Sigmoid colon (tissue), 6 donors: ENCODE measurements at regions not wholly inside any gene's neighbourhood (a gene's known extent, or its start where the extent isn't known, plus 50 kb on each side); places are given as distances from the start of the nearest gene placed in this dataset.

Experiments
- DNase-seq: peaks from one replicate; pipeline ENCODE4 v3.0.0-alpha.2; 2019
- H3K27ac ChIP-seq, 4 donors: fragments of 200-600 bp; sonication (generic); one replicate each; pipeline ENCODE4 v1.5.1; 2016 to 2019; ENCODE audit warnings: mild to moderate bottlenecking in 1 of 4
- H3K27me3 ChIP-seq, 3 donors: fragments of 200-600 bp; sonication (generic); one replicate each; pipeline ENCODE4 v1.5.1; 2019; ENCODE audit warnings: mild to moderate bottlenecking in 1 of 3
- H3K36me3 ChIP-seq, 4 donors: fragments of 200-600 bp; sonication (generic); one replicate each; pipeline ENCODE4 v1.5.1; 2016 to 2019
- H3K4me1 ChIP-seq, 4 donors: fragments of 200-600 bp; sonication (generic); one replicate each; pipeline ENCODE4 v1.5.1; 2017 to 2019
- H3K4me3 ChIP-seq, 4 donors: fragments of 200-600 bp; sonication (generic); one replicate each; pipeline ENCODE4 v1.5.1; 2017 to 2019; ENCODE audit warnings: mild to moderate bottlenecking in 2 of 4, moderate library complexity in 1 of 4
- H3K9me3 ChIP-seq, 4 donors: fragments of 200-600 bp in 3 of 4; sonication (generic) in 3 of 4; one replicate each; pipeline versions ENCODE4 v1.5.1 to v1.6.1; 2013 to 2019
- EP300 ChIP-seq, 4 donors: sonication (generic); formaldehyde crosslinking; IDR thresholded peaks; one replicate each; pipeline ENCODE4 v1.6.1; 2017; ENCODE audit warnings: antibody characterized with exemption in 4 of 4
- POLR2A ChIP-seq, 2 donors: fragments of 450-650 bp; IDR thresholded peaks; one replicate each; pipeline ENCODE4 v1.6.1; 2016; ENCODE audit warnings: antibody characterized with exemption in 2 of 2, mild to moderate bottlenecking in 2 of 2, moderate library complexity in 2 of 2
- POLR2AphosphoS5 ChIP-seq, 4 donors: sonication (generic); formaldehyde crosslinking; IDR thresholded peaks; one replicate each; pipeline ENCODE4 v1.6.1; 2017; ENCODE audit warnings: antibody characterized with exemption in 4 of 4
- WGBS, 2 donors: extraction: QIAGEN DNeasy Blood & Tissue Kit; methylation state at CpG; one replicate each; pipeline ENCODE4 v1.1.7; 2013; 5-methylcytosine and 5-hydroxymethylcytosine counted together
- intact Hi-C: fragments of 100-400 bp; cut with DNase I; formaldehyde crosslinking; loops from one replicate; pipeline ENCODE4 v1.15.1; 2023
- TF ChIP-seq, protein P1 (sequence below), 4 experiments: fragments of 450-650 bp in 3 of 4; fragments of 200-600 bp in 1 of 4; IDR thresholded peaks; one replicate each; pipeline ENCODE4 v1.5.1; 2016 to 2019; ENCODE audit warnings: antibody characterized with exemption in 4 of 4, mild to moderate bottlenecking in 3 of 4, moderate library complexity in 2 of 4
- donor health status: healthy with polysubstance abuse.
- donor health status: healthy.

DNA sequence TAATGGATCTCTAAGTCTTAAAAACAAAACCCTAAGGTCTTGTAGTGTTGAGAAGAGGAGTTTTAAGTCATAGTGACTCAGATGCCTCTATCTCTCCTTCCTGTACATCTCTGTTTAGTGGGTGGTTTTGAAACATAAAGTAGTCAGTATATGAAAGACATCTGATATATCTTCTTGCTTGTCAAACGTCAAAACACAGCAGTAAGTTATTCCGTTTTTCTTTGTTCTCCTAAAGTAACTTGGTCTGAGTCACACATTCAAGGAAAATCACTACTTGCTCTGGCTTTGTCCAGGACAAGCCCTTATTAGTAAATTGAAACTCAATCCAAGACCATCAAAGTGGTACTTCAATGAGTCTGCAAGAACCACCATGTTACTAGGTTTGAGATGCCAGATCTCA, 1172.5 kb downstream of the BCL11B start:
- Histone ChIP-seq H3K4me1 (no peaks in the 10 kb centered on the region), H3K36me3 (no peaks in the 10 kb centered on the region), H3K4me3 (no peak overlapping the region), H3K9me3 (no peaks in the 10 kb centered on the region), H3K27me3 (no peaks in the 10 kb centered on the region), H3K27ac (no peak overlapping the region)
- TF ChIP-seq, protein P1, sequence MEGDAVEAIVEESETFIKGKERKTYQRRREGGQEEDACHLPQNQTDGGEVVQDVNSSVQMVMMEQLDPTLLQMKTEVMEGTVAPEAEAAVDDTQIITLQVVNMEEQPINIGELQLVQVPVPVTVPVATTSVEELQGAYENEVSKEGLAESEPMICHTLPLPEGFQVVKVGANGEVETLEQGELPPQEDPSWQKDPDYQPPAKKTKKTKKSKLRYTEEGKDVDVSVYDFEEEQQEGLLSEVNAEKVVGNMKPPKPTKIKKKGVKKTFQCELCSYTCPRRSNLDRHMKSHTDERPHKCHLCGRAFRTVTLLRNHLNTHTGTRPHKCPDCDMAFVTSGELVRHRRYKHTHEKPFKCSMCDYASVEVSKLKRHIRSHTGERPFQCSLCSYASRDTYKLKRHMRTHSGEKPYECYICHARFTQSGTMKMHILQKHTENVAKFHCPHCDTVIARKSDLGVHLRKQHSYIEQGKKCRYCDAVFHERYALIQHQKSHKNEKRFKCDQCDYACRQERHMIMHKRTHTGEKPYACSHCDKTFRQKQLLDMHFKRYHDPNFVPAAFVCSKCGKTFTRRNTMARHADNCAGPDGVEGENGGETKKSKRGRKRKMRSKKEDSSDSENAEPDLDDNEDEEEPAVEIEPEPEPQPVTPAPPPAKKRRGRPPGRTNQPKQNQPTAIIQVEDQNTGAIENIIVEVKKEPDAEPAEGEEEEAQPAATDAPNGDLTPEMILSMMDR (IDR thresholded peaks at IDR 0.05) = no peak
- TF ChIP-seq POLR2A (IDR thresholded peaks at IDR 0.05) (no peak), EP300 (IDR thresholded peaks at IDR 0.05) (no peak), POLR2AphosphoS5 (IDR thresholded peaks at IDR 0.05) (no peak)
- DNase-seq = no peak
- intact Hi-C loops = no loop called here
- WGBS, 2 donors = 66 to 96% methylated on average over 2 of the region's 2 CpGs

DNA sequence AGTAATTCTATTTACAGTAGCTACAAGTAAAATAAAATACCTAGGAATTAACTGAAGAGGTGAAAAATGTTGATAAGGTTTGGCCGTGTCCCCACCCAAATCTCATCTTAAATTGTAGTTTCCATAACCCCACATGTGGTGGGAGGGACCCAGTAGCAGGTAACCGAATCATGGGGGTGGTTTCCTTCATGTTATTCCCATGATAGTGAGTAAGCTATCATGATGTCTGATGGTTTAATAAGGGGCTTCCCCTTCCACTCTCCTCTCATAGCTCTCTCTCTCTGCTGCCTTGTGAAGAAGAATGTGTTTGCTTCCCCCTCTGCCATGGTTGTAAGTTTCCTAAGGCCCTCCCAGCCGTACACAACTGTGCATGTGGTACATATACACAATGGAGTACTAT, 1170.7 kb downstream of the BCL11B start:
- no peak overlapping the region for H3K27ac ChIP-seq
- no peaks in the 10 kb centered on the region for H3K4me1 ChIP-seq
- TF ChIP-seq, protein P1 (IDR thresholded peaks at IDR 0.05) = no peak
- TF ChIP-seq POLR2AphosphoS5 (IDR thresholded peaks at IDR 0.05) = no peak
- no peak for TF ChIP-seq EP300 (IDR thresholded peaks at IDR 0.05)
- TF ChIP-seq POLR2A (IDR thresholded peaks at IDR 0.05) = no peak
- intact Hi-C loops = no loop called here
- no peak for DNase-seq
- H3K9me3 ChIP-seq = no peaks in the 10 kb centered on the region
- 63 to 78% methylated on average over 3 of the region's 3 CpGs for WGBS, 2 donors
- H3K27me3 ChIP-seq = no peaks in the 10 kb centered on the region
- H3K4me3 ChIP-seq = no peak overlapping the region
- no peaks in the 10 kb centered on the region for H3K36me3 ChIP-seq

DNA sequence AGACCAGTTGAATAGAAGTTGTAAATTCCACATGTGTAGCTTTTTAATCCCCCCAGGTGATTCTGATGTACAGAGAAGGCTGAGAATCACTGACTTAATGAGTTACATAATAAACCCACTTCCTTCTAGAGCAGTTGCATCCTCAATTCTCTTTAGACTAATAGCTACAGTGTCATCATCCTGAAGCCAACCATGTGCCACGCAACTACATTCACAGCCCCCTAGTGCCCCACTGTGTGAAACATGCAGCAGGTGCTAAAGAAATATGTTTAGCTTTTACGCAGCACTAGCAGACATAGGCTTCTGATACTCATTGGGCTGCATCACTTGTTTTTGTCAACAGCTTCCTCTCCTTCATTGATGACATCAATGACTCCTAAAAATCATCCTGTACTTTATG, 1168.3 kb downstream of the BCL11B start:
- Histone ChIP-seq H3K9me3 (no peaks in the 10 kb centered on the region), H3K36me3 (no peaks in the 10 kb centered on the region), H3K4me1 (no peaks in the 10 kb centered on the region), H3K27me3 (no peaks in the 10 kb centered on the region), H3K27ac (no peak overlapping the region), H3K4me3 (no peak overlapping the region)
- no peak for DNase-seq
- 88 to 91% methylated on average over 2 of the region's 2 CpGs for WGBS, 2 donors
- no peak for TF ChIP-seq EP300 (IDR thresholded peaks at IDR 0.05)
- TF ChIP-seq POLR2A (IDR thresholded peaks at IDR 0.05) = no peak
- no peak for TF ChIP-seq POLR2AphosphoS5 (IDR thresholded peaks at IDR 0.05)
- TF ChIP-seq, protein P1 (IDR thresholded peaks at IDR 0.05) = no peak
- intact Hi-C loops = no loop called here

DNA sequence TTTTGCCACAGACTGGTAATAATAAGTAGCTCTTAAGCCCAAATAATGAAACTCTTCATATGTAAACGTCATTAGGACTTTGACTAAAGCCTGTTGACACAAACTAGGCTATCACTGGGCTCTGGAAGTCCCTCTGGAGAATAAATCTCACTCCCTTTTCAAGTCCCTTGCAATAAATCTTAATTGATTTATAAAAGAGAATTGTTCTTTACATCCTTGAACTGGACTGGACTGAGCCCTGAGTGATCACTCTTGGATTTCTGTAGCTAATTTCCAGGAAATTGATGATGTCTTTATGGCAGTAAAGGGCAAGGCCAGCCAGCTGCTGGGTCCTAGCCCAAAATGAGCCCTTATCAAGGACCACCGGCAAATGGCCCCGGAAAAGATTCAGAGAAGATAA, 1162.7 kb downstream of the BCL11B start:
- TF ChIP-seq POLR2AphosphoS5 (IDR thresholded peaks at IDR 0.05) (no peak), POLR2A (IDR thresholded peaks at IDR 0.05) (no peak), EP300 (IDR thresholded peaks at IDR 0.05) (no peak)
- no peaks in the 10 kb centered on the region for H3K4me1 ChIP-seq
- no peak overlapping the region for H3K4me3 ChIP-seq
- H3K27ac ChIP-seq = no peak overlapping the region
- intact Hi-C loops = no loop called here
- H3K9me3 ChIP-seq = no peaks in the 10 kb centered on the region
- WGBS, 2 donors = 49 to 55% methylated on average over 3 of the region's 3 CpGs
- H3K27me3 ChIP-seq = no peaks in the 10 kb centered on the region
- no peak for DNase-seq
- no peaks in the 10 kb centered on the region for H3K36me3 ChIP-seq

DNA sequence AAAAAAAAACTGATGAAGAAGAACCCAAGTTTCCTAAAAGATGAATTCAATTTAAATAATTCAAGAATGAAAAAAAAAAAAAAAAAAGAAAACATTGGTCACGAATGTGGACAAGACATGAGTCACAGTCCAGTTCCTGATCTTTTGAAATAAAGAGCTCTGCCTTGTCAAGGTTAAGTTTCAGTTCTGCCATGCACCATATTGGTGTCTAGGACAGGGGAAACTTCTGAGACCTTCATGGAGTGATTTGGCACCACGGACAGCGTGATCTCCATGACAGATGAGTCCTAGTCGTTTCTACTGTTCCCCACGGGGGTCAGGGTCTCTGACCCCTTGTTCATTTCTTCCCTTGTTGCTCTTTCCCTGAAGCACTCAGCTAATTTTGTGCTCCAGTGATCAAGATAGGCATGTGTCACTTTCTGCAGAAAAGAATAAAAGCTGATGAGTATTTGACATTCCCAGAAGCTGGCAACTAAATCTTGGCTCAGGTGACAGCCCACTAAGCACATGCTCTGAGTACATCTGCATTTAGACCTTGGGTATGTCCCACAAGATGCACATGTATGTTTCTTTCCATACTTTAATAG, 1159.7 kb downstream of the BCL11B start:
- Histone ChIP-seq H3K4me1 (no peaks in the 10 kb centered on the region), H3K36me3 (no peaks in the 10 kb centered on the region), H3K9me3 (no peaks in the 10 kb centered on the region), H3K27me3 (no peaks in the 10 kb centered on the region), H3K4me3 (no peak overlapping the region), H3K27ac (no peak overlapping the region)
- TF ChIP-seq EP300 (IDR thresholded peaks at IDR 0.05) = no peak
- TF ChIP-seq, protein P1 (IDR thresholded peaks at IDR 0.05) = no peak
- TF ChIP-seq POLR2A (IDR thresholded peaks at IDR 0.05) = no peak
- TF ChIP-seq POLR2AphosphoS5 (IDR thresholded peaks at IDR 0.05) = no peak
- intact Hi-C loops = no loop called here
- DNase-seq = no peak
- 63 to 74% methylated on average over 5 of the region's 5 CpGs for WGBS, 2 donors
